HUES64 (cell line): ENCODE measurements at regions not wholly inside any gene's neighbourhood (a gene's known extent, or its start where the extent isn't known, plus 50 kb on each side); places are given as distances from the start of the nearest gene placed in this dataset.

ENCODE experiments used
- H3K27ac ChIP-seq: 2 replicates; pipeline ENCODE4 v1.7.0; 2013; ENCODE audit warnings: low read depth, low read length, inconsistent platforms
- H3K27me3 ChIP-seq: 2 replicates; pipeline ENCODE4 v1.6.1; 2013; ENCODE audit warnings: mild to moderate bottlenecking, low read length; ENCODE audit not compliant: insufficient read depth
- H3K36me3 ChIP-seq: 2 replicates; pipeline ENCODE4 v1.6.1; 2013; ENCODE audit warnings: mild to moderate bottlenecking, low read length; ENCODE audit not compliant: insufficient read depth
- H3K4me1 ChIP-seq: 2 replicates; pipeline ENCODE4 v1.6.1; 2013; ENCODE audit warnings: mild to moderate bottlenecking, low read length, moderate library complexity; ENCODE audit not compliant: insufficient read depth
- H3K4me3 ChIP-seq: 2 replicates; pipeline ENCODE4 v1.5.1; 2013; ENCODE audit warnings: mild to moderate bottlenecking, low read length, moderate library complexity
- H3K9ac ChIP-seq: 2 replicates; pipeline ENCODE4 v1.6.1; 2013; ENCODE audit warnings: mild to moderate bottlenecking, low read depth, low read length
- H3K9me3 ChIP-seq: 2 replicates; pipeline ENCODE4 v1.6.1; 2013; ENCODE audit warnings: low read depth, low read length; ENCODE audit not compliant: insufficient read depth
- WGBS: fragments of 150-250, 120-280 bp; methylation state at CpG from one replicate; pipeline ENCODE4 v1.1.7; 2013; ENCODE audit warnings: missing lambda C conversion rate; 5-methylcytosine and 5-hydroxymethylcytosine counted together

- no peaks in the 10 kb centered on the region for H3K27me3 ChIP-seq
- H3K9ac ChIP-seq: no peak overlapping the region
- WGBS: 73% methylated on average over 2 of the region's 2 CpGs
- H3K27ac ChIP-seq: no peak overlapping the region
- no peaks in the 10 kb centered on the region for H3K9me3 ChIP-seq
- no peak overlapping the region for H3K4me3 ChIP-seq
- no peaks in the 10 kb centered on the region for H3K4me1 ChIP-seq
- H3K36me3 ChIP-seq: no peaks in the 10 kb centered on the region
These were observed 101.8 kb downstream of the NUFIP1 start for GRCh38 chr13:44887515-44887914.

- Histone ChIP-seq H3K9ac (no peak overlapping the region), H3K4me3 (no peak overlapping the region), H3K4me1 (no peaks in the 10 kb centered on the region), H3K27me3 (no peaks in the 10 kb centered on the region), H3K9me3 (no peaks in the 10 kb centered on the region), H3K36me3 (no peaks in the 10 kb centered on the region), H3K27ac (no peak overlapping the region)
- WGBS: 84% methylated on average over 5 of the region's 5 CpGs
These were observed 105.1 kb downstream of the NUFIP1 start for GRCh38 chr13:44884076-44884729.

- no peak overlapping the region for H3K9ac ChIP-seq
- no peak overlapping the region for H3K4me3 ChIP-seq
- no peaks in the 10 kb centered on the region for H3K36me3 ChIP-seq
- H3K9me3 ChIP-seq: no peaks in the 10 kb centered on the region
- no peaks in the 10 kb centered on the region for H3K4me1 ChIP-seq
- H3K27ac ChIP-seq: no peak overlapping the region
- no peaks in the 10 kb centered on the region for H3K27me3 ChIP-seq
- WGBS: 92% methylated on average over 4 of the region's 5 CpGs
These were observed 109.7 kb downstream of the NUFIP1 start for GRCh38 chr13:44879452-44880058.

GRCh38 chr13:44876782-44877324 lies 112.4 kb downstream of the NUFIP1 start:
- H3K9me3 ChIP-seq: no peaks in the 10 kb centered on the region
- WGBS: 91% methylated on average over 22 of the region's 22 CpGs
- no peak overlapping the region for H3K4me3 ChIP-seq
- H3K4me1 ChIP-seq: no peaks in the 10 kb centered on the region
- no peak overlapping the region for H3K27ac ChIP-seq
- no peak overlapping the region for H3K9ac ChIP-seq
- no peaks in the 10 kb centered on the region for H3K27me3 ChIP-seq
- H3K36me3 ChIP-seq: no peaks in the 10 kb centered on the region

DNA sequence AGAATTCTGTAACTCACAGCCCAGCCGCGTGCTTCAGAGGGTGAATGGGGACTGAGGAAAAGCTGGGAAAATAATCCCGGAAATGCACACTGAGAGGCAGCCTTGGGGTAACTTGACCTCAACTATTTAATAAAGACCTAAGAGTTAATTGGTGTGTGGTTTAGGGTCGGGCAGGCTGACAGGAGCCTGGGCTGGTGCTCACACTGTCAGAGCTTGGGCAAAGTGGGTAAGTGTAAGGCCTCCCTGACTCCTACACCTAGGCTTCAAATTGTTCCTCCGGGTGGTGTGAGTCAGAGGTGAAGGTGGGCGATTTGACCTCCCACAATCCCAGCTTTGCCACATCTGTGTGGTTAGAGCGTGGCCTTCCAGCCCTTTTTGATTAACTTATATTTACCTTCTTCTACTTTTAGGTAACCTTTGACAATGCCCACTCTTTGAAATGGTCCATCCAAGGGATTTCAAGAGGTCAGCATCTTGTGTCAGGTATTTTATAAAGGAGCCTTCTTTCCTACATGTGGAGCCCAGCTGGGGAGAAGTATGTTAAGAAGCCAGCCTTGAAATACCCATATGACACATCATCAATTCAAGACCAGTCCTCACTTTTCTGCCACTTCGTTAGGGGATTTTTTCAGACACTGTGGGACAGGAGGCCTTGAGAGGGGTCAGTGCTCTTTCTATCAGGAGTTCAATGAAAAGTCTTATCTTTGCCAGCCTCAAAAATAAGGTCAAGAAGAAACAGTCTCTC lies 114.2 kb downstream of the NUFIP1 start:
- H3K27ac ChIP-seq: no peak overlapping the region
- 93% methylated on average over 7 of the region's 8 CpGs for WGBS

GRCh38 chr13:44874176-44874575 lies 115.1 kb downstream of the NUFIP1 start:
- H3K27ac ChIP-seq: no peak overlapping the region
- 91% methylated on average over 8 of the region's 8 CpGs for WGBS
- no peaks in the 10 kb centered on the region for H3K27me3 ChIP-seq
- H3K9ac ChIP-seq: no peak overlapping the region
- no peak overlapping the region for H3K4me3 ChIP-seq
- H3K4me1 ChIP-seq: no peaks in the 10 kb centered on the region
- H3K36me3 ChIP-seq: no peaks in the 10 kb centered on the region
- no peaks in the 10 kb centered on the region for H3K9me3 ChIP-seq

More for the DNA sequence above, 114.2 kb downstream of the NUFIP1 start:
- Histone ChIP-seq H3K9ac (no peak overlapping the region), H3K9me3 (no peaks in the 10 kb centered on the region), H3K27me3 (no peaks in the 10 kb centered on the region), H3K4me1 (no peaks in the 10 kb centered on the region), H3K4me3 (no peak overlapping the region), H3K36me3 (no peaks in the 10 kb centered on the region)

DNA sequence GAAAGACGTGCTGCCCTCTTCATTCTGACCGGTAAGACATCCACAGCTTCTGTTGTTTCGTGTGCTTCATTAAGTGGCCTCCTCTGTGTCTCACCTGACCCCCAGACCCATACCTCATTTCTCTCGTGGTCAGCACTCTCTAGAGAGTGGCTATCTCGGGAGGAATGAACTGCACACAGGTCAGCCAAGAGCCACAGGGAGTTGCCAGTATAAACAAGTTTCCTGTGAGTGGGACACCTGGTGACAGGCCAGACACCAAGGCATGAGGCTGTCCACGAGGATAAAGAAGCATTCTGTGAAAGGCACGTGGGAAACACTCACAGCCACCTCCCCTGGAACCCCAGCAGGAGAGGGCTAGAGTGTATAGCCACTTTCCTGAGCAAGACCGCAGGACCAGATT lies 115.8 kb downstream of the NUFIP1 start:
- Histone ChIP-seq H3K27ac (no peak overlapping the region), H3K9me3 (no peaks in the 10 kb centered on the region), H3K4me1 (no peaks in the 10 kb centered on the region), H3K9ac (no peak overlapping the region), H3K4me3 (no peak overlapping the region), H3K36me3 (no peaks in the 10 kb centered on the region), H3K27me3 (no peaks in the 10 kb centered on the region)
- WGBS: 88% methylated on average over 8 of the region's 8 CpGs

GRCh38 chr13:44872751-44873150 lies 116.5 kb downstream of the NUFIP1 start:
- H3K4me3 ChIP-seq: no peak overlapping the region
- H3K9ac ChIP-seq: no peak overlapping the region
- H3K27me3 ChIP-seq: no peaks in the 10 kb centered on the region
- no peaks in the 10 kb centered on the region for H3K36me3 ChIP-seq
- H3K27ac ChIP-seq: no peak overlapping the region
- H3K9me3 ChIP-seq: no peaks in the 10 kb centered on the region
- no peaks in the 10 kb centered on the region for H3K4me1 ChIP-seq
- 96% methylated on average over 13 of the region's 13 CpGs for WGBS

- Histone ChIP-seq H3K36me3 (no peaks in the 10 kb centered on the region), H3K27me3 (no peaks in the 10 kb centered on the region), H3K4me1 (no peaks in the 10 kb centered on the region), H3K27ac (no peak overlapping the region), H3K9me3 (no peaks in the 10 kb centered on the region), H3K4me3 (no peak overlapping the region), H3K9ac (no peak overlapping the region)
- 84% methylated on average over 6 of the region's 6 CpGs for WGBS
These were observed 118.8 kb downstream of the NUFIP1 start for GRCh38 chr13:44870456-44870929.

GRCh38 chr13:44869167-44869566 lies 120.1 kb downstream of the NUFIP1 start:
- WGBS: 90% methylated on average over 7 of the region's 7 CpGs
- Histone ChIP-seq H3K4me1 (no peaks in the 10 kb centered on the region), H3K9me3 (no peaks in the 10 kb centered on the region), H3K36me3 (no peaks in the 10 kb centered on the region), H3K4me3 (no peak overlapping the region), H3K27me3 (no peaks in the 10 kb centered on the region), H3K27ac (no peak overlapping the region), H3K9ac (no peak overlapping the region)

DNA sequence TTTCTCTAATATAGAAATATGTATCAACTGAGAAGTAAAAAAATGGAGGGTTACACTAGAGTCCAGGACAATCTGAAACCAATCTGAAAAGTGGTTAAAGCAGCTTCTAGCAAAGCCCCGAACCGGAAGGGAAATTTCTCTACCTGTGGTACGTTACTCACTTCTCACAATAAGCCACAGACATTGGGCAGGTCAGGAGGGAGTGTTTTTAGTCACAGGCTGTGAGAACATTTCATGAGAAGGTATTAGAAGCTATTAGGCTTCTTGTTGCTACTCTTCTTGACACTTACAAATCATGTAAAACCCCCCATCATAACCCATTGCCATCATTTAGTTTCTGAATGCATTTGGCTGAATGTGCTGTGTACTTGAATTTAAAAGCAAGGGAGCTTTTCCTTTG lies 120.9 kb downstream of the NUFIP1 start:
- Histone ChIP-seq H3K36me3 (no peaks in the 10 kb centered on the region), H3K9ac (no peak overlapping the region), H3K4me3 (no peak overlapping the region), H3K27ac (no peak overlapping the region), H3K9me3 (no peaks in the 10 kb centered on the region), H3K4me1 (no peaks in the 10 kb centered on the region), H3K27me3 (no peaks in the 10 kb centered on the region)
- 93% methylated on average over 3 of the region's 3 CpGs for WGBS
